ENCODE measurements at regions not wholly inside any gene's neighbourhood (a gene's known extent, or its start where the extent isn't known, plus 50 kb on each side); places are given as distances from the start of the nearest gene placed in this dataset.
"Not testable (repeated sequence)": the region's sequence is repeated elsewhere in the genome, so short reads cannot be mapped to it uniquely, and the experiment has no call there.

DNA sequence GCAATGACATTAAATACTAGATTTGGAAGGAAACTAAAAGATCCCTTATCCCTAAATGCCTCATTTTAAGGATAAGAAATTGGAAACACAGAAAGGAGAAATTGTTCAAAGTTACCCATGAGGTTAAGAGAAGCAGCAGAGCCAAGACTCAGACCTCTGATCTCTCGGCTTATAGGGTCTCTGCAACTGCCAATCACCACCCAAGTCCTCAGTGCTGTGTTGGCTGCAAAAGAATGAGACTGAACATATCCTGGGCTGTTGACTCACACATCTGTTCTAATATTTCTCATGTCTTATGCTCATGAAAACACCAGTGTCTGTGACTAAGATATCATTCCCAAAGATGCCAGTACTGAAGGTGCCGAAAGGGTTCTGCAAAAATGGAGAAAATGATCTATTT, 153.3 kb downstream of the XPNPEP1 start:
- Histone ChIP-seq H3K27me3 (ENCODE audit: control insufficient read depth, insufficient read depth, low read length) (no peaks in the 10 kb centered on the region), H3K4me1 (ENCODE audit: control insufficient read depth, insufficient read depth, low read length) (no peaks in the 10 kb centered on the region), H3K4me3 (ENCODE audit: low read depth, low read length) (no peak overlapping the region), H3K27ac (ENCODE audit: low read depth, low read length) (no peak overlapping the region), H3K36me3 (ENCODE audit: control insufficient read depth, insufficient read depth, low read length) (no peaks in the 10 kb centered on the region), H3K9me3 (ENCODE audit: control insufficient read depth, insufficient read depth, low read length) (no peaks in the 10 kb centered on the region)
- 56% methylated on average over 2 of the region's 2 CpGs for WGBS (ENCODE audit: insufficient coverage)
- DNase-seq (ENCODE audit: low read depth in 4 of 6, low spot score in 6 of 6): no peak

DNA sequence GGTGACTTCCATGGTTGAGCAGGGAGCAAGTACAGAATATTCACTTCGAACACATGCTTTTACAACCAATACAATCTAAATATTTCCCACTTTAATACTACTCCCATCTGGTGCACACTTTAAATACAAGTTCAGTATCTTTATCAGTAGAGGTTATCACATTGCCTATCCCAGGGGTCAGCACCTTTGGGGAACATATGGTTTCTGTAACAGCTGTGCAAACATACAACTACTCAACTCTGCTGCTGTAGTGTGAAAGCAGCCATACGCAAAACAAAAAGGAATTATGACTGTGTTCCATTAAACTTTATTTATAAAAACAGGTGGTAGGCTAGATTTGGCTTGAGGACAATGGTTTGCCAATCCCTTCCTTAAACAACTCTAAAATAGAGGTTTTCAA, 157.5 kb downstream of the XPNPEP1 start:
- DNase-seq (ENCODE audit: low read depth in 4 of 6, low spot score in 6 of 6): no peak
- H3K27ac ChIP-seq (ENCODE audit: low read depth, low read length): no peak overlapping the region
- no peaks in the 10 kb centered on the region for H3K36me3 ChIP-seq (ENCODE audit: control insufficient read depth, insufficient read depth, low read length)
- H3K9me3 ChIP-seq (ENCODE audit: control insufficient read depth, insufficient read depth, low read length): no peaks in the 10 kb centered on the region
- H3K27me3 ChIP-seq (ENCODE audit: control insufficient read depth, insufficient read depth, low read length): no peaks in the 10 kb centered on the region
- H3K4me1 ChIP-seq (ENCODE audit: control insufficient read depth, insufficient read depth, low read length): no peaks in the 10 kb centered on the region
- H3K4me3 ChIP-seq (ENCODE audit: low read depth, low read length): no peak overlapping the region
- 100% methylated on average over 1 of the region's 2 CpGs for WGBS (ENCODE audit: insufficient coverage)

DNA sequence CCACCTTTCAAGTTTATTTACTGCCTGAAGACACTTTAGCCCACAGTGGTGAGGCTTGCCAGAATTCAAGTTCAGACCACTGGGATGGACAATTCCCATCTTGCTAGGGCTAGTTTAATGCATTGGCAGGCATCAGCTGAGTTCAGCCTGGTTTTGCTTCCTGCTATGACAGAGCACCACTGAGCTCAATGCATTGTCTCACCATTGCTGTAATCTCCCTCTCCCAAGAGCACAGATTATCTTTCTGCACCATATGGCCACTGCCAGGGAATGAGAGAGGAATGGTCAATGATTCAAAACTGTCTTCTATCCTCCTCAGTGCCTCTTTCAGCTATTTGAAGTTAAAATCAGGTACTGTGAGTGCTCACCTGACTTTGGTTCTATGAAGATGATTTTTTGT, 160.8 kb downstream of the XPNPEP1 start:
- H3K9me3 ChIP-seq (ENCODE audit: control insufficient read depth, insufficient read depth, low read length): no peaks in the 10 kb centered on the region
- H3K27ac ChIP-seq (ENCODE audit: low read depth, low read length): no peak overlapping the region
- H3K27me3 ChIP-seq (ENCODE audit: control insufficient read depth, insufficient read depth, low read length): no peaks in the 10 kb centered on the region
- no peak for DNase-seq (ENCODE audit: low read depth in 4 of 6, low spot score in 6 of 6)
- H3K4me1 ChIP-seq (ENCODE audit: control insufficient read depth, insufficient read depth, low read length): no peaks in the 10 kb centered on the region
- H3K36me3 ChIP-seq (ENCODE audit: control insufficient read depth, insufficient read depth, low read length): no peaks in the 10 kb centered on the region
- H3K4me3 ChIP-seq (ENCODE audit: low read depth, low read length): no peak overlapping the region

DNA sequence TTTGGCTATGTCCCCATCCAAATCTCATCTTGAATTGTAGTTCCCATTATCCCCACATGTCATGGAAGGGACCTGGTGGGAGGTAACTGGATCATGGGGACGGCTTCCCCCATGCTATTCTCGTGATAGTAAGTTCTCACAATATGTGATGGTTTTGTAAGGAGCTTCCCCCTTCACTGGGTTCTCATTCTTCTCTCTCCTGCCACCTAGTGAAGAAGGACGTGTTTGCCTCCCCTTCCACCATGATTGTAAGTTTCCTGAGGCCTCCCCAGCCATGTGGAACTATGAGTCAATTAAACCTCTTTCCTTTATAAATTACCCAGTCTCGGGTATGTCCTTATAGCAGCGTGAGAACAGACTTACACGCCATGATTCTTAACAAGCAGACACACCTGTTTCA, 165.6 kb downstream of the XPNPEP1 start:
- not testable (repeated sequence) for H3K4me3 ChIP-seq (ENCODE audit: low read depth, low read length); H3K27me3 ChIP-seq (ENCODE audit: control insufficient read depth, insufficient read depth, low read length); H3K36me3 ChIP-seq (ENCODE audit: control insufficient read depth, insufficient read depth, low read length); H3K4me1 ChIP-seq (ENCODE audit: control insufficient read depth, insufficient read depth, low read length); H3K9me3 ChIP-seq (ENCODE audit: control insufficient read depth, insufficient read depth, low read length); DNase-seq (ENCODE audit: low read depth in 4 of 6, low spot score in 6 of 6); H3K27ac ChIP-seq (ENCODE audit: low read depth, low read length)
- WGBS (ENCODE audit: insufficient coverage): 33% methylated on average over 1 of the region's 6 CpGs

DNA sequence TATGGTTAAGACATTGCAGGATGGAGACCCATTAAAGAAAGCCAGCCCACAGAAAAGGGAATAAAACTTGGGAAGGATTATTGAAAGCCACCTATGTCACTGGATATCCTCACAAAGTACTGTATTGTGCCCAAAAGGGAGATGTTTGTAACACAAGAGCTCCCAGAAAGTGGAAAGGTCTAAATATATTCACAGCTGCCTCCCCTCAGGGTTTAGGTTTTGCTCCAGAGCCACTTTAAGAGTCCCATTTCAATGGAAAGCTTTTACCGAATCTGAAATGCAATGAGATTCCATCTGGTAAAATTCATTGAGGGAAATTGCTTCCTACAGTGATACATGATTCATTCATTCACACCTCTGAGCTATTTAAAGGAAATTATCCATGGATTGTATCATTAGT, 176.4 kb downstream of the XPNPEP1 start:
- H3K27me3 ChIP-seq (ENCODE audit: control insufficient read depth, insufficient read depth, low read length): no peaks in the 10 kb centered on the region
- no peaks in the 10 kb centered on the region for H3K9me3 ChIP-seq (ENCODE audit: control insufficient read depth, insufficient read depth, low read length)
- H3K27ac ChIP-seq (ENCODE audit: low read depth, low read length): no peak overlapping the region
- no peaks in the 10 kb centered on the region for H3K4me1 ChIP-seq (ENCODE audit: control insufficient read depth, insufficient read depth, low read length)
- no peaks in the 10 kb centered on the region for H3K36me3 ChIP-seq (ENCODE audit: control insufficient read depth, insufficient read depth, low read length)
- 50% methylated on average over 1 of the region's 1 CpG for WGBS (ENCODE audit: insufficient coverage)
- DNase-seq (ENCODE audit: low read depth in 4 of 6, low spot score in 6 of 6): no peak
- H3K4me3 ChIP-seq (ENCODE audit: low read depth, low read length): no peak overlapping the region

DNA sequence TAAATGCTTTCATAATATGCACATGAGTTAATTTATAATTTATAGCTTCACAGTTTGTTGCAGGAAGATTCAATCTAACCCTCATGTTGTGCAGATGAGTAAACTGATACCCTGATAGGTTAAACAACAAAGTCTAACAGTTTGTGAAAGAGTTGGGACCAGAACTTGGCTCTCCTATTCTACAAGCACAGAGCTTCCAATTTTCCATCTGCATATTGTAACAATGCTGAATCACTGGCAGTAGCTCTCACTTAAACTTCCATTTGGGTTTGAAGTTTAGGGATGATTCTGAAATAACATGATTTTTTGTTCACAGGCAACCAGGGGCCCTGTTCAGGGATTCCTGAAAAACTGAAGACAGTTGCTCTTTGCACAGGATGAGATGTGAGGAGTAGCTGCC, 179.3 kb downstream of the XPNPEP1 start:
- no peak overlapping the region for H3K4me3 ChIP-seq (ENCODE audit: low read depth, low read length)
- H3K36me3 ChIP-seq (ENCODE audit: control insufficient read depth, insufficient read depth, low read length): no peaks in the 10 kb centered on the region
- H3K27ac ChIP-seq (ENCODE audit: low read depth, low read length): no peak overlapping the region
- peak in 1 of 6 donors; percentile 32 for DNase-seq (ENCODE audit: low read depth in 4 of 6, low spot score in 6 of 6)
- no peaks in the 10 kb centered on the region for H3K4me1 ChIP-seq (ENCODE audit: control insufficient read depth, insufficient read depth, low read length)
- no peaks in the 10 kb centered on the region for H3K27me3 ChIP-seq (ENCODE audit: control insufficient read depth, insufficient read depth, low read length)
- H3K9me3 ChIP-seq (ENCODE audit: control insufficient read depth, insufficient read depth, low read length): no peaks in the 10 kb centered on the region

DNA sequence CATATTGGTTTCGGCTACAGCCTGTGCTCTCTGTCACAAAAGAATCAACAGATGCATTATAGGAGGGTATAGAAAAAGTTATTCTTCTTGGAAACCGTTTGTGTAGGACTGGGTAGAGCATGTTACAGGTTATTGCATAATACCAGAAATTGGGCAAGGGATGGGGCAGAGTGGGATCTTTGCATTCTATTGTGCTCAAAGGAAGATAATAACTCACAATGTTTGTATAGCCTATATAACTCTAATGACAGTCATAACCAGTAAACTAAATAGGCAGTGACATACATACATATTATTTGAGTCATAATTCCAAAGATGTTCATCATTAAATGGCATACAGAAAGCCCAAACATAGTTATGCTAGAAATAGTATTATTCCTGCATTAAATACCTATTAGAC, 179.7 kb downstream of the XPNPEP1 start:
- H3K4me1 ChIP-seq (ENCODE audit: control insufficient read depth, insufficient read depth, low read length): no peaks in the 10 kb centered on the region
- H3K36me3 ChIP-seq (ENCODE audit: control insufficient read depth, insufficient read depth, low read length): no peaks in the 10 kb centered on the region
- H3K27me3 ChIP-seq (ENCODE audit: control insufficient read depth, insufficient read depth, low read length): no peaks in the 10 kb centered on the region
- WGBS (ENCODE audit: insufficient coverage): no CpG with 5 or more reads among the region's 2 CpGs
- peak in 1 of 6 donors; percentile 28 for DNase-seq (ENCODE audit: low read depth in 4 of 6, low spot score in 6 of 6)
- H3K4me3 ChIP-seq (ENCODE audit: low read depth, low read length): no peak overlapping the region
- no peaks in the 10 kb centered on the region for H3K9me3 ChIP-seq (ENCODE audit: control insufficient read depth, insufficient read depth, low read length)
- no peak overlapping the region for H3K27ac ChIP-seq (ENCODE audit: low read depth, low read length)

DNA sequence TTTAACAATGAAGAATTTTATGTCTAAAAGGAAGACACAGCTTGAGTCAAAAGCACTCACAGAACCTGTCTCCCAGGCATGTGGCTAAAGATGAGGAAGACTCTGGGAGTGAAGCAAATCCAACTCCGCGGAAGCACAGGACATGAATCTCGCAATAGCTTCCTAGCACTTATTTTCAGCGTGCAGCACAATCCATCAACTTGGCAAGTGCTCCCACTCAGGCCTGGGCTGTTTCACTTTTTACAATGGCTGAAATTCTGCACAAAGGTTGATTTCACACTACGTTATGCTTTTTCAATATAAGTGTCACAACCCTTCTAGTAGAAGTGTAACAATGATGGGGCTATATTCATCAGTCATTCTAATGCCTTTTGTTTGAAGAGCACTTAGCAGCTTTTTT, 180.2 kb downstream of the XPNPEP1 start:
- no peaks in the 10 kb centered on the region for H3K4me1 ChIP-seq (ENCODE audit: control insufficient read depth, insufficient read depth, low read length)
- peak in 2 of 6 donors; percentile 22 to 71 for DNase-seq (ENCODE audit: low read depth in 4 of 6, low spot score in 6 of 6)
- no peak overlapping the region for H3K27ac ChIP-seq (ENCODE audit: low read depth, low read length)
- no peaks in the 10 kb centered on the region for H3K27me3 ChIP-seq (ENCODE audit: control insufficient read depth, insufficient read depth, low read length)
- H3K9me3 ChIP-seq (ENCODE audit: control insufficient read depth, insufficient read depth, low read length): no peaks in the 10 kb centered on the region
- WGBS (ENCODE audit: insufficient coverage): 25% methylated on average over 4 of the region's 5 CpGs
- no peak overlapping the region for H3K4me3 ChIP-seq (ENCODE audit: low read depth, low read length)
- no peaks in the 10 kb centered on the region for H3K36me3 ChIP-seq (ENCODE audit: control insufficient read depth, insufficient read depth, low read length)

DNA sequence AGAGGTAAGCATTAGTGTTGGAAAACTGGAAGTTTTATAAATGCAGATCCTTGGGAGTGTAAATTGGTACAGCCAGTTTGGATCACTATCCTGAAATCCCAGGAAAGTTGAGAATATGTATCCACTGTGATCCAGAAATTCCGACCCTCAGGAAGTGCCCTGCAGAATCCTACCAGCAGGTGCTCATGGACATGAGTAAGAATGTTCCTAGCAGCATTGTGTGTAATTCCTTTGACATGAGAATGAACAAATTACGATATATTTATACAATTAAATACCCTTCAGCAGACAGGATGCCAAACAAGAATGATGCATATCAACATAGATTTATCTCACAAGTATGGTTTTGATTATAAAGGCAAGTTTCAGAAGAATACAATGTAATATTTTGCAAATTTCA, 181.6 kb downstream of the XPNPEP1 start:
- no peak for DNase-seq (ENCODE audit: low read depth in 4 of 6, low spot score in 6 of 6)
- Histone ChIP-seq H3K27ac (ENCODE audit: low read depth, low read length) (no peak overlapping the region), H3K36me3 (ENCODE audit: control insufficient read depth, insufficient read depth, low read length) (no peaks in the 10 kb centered on the region), H3K4me3 (ENCODE audit: low read depth, low read length) (no peak overlapping the region), H3K4me1 (ENCODE audit: control insufficient read depth, insufficient read depth, low read length) (no peaks in the 10 kb centered on the region), H3K9me3 (ENCODE audit: control insufficient read depth, insufficient read depth, low read length) (no peaks in the 10 kb centered on the region), H3K27me3 (ENCODE audit: control insufficient read depth, insufficient read depth, low read length) (no peaks in the 10 kb centered on the region)
- no CpG with 5 or more reads among the region's 2 CpGs for WGBS (ENCODE audit: insufficient coverage)

DNA sequence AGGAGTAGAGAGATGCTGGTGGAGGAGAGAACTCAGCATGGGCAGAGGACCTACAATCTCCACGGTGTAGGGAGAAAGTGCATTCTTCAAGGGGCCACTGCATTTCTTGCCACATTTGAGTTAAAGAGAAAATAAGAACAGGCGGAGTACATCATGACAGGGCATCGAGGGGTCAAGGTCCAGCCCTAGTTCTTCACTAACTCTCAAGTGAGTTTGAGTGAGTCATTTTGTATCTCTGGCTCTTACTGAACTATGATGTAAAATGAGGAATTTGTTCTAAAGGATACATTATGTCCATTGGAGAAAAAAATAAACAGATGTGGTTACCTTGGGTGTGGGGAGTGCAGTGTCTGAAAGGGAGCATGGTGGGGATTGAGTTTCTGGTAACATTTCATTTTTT, 182.9 kb downstream of the XPNPEP1 start:
- WGBS (ENCODE audit: insufficient coverage): 80% methylated on average over 3 of the region's 3 CpGs
- DNase-seq (ENCODE audit: low read depth in 4 of 6, low spot score in 6 of 6): no peak

DNA sequence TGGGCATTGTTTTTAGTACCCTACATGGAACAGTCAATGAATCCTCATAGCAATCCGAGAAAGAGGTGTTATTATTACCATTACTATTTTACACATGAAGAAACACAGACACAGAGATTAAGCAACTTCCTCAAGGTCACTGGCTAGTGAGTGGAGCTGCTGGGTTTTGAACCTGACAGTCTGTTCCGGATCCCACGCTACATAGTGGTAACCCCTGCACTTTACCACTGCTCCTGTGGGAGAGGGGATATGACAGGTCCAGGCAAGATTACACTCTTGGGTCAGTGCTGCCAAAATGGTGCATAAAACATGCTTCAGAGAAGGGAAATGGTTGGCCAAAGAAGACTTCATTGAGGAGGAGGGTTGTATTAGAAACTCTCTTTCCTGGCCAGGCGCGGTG, 185.7 kb downstream of the XPNPEP1 start:
- no peaks in the 10 kb centered on the region for H3K4me1 ChIP-seq (ENCODE audit: control insufficient read depth, insufficient read depth, low read length)
- 100% methylated on average over 4 of the region's 5 CpGs for WGBS (ENCODE audit: insufficient coverage)
- no peaks in the 10 kb centered on the region for H3K36me3 ChIP-seq (ENCODE audit: control insufficient read depth, insufficient read depth, low read length)
- H3K27ac ChIP-seq (ENCODE audit: low read depth, low read length): no peak overlapping the region
- no peaks in the 10 kb centered on the region for H3K27me3 ChIP-seq (ENCODE audit: control insufficient read depth, insufficient read depth, low read length)
- DNase-seq (ENCODE audit: low read depth in 4 of 6, low spot score in 6 of 6): no peak
- no peak overlapping the region for H3K4me3 ChIP-seq (ENCODE audit: low read depth, low read length)
- H3K9me3 ChIP-seq (ENCODE audit: control insufficient read depth, insufficient read depth, low read length): no peaks in the 10 kb centered on the region

More for the DNA sequence above, 182.9 kb downstream of the XPNPEP1 start:
- Histone ChIP-seq H3K9me3 (ENCODE audit: control insufficient read depth, insufficient read depth, low read length) (no peaks in the 10 kb centered on the region), H3K4me3 (ENCODE audit: low read depth, low read length) (no peak overlapping the region), H3K4me1 (ENCODE audit: control insufficient read depth, insufficient read depth, low read length) (no peaks in the 10 kb centered on the region), H3K27me3 (ENCODE audit: control insufficient read depth, insufficient read depth, low read length) (no peaks in the 10 kb centered on the region), H3K36me3 (ENCODE audit: control insufficient read depth, insufficient read depth, low read length) (no peaks in the 10 kb centered on the region), H3K27ac (ENCODE audit: low read depth, low read length) (no peak overlapping the region)
